ENCODE measurements at regions not wholly inside any gene's neighbourhood (a gene's known extent, or its start where the extent isn't known, plus 50 kb on each side); places are given as distances from the start of the nearest gene placed in this dataset.

DNA sequence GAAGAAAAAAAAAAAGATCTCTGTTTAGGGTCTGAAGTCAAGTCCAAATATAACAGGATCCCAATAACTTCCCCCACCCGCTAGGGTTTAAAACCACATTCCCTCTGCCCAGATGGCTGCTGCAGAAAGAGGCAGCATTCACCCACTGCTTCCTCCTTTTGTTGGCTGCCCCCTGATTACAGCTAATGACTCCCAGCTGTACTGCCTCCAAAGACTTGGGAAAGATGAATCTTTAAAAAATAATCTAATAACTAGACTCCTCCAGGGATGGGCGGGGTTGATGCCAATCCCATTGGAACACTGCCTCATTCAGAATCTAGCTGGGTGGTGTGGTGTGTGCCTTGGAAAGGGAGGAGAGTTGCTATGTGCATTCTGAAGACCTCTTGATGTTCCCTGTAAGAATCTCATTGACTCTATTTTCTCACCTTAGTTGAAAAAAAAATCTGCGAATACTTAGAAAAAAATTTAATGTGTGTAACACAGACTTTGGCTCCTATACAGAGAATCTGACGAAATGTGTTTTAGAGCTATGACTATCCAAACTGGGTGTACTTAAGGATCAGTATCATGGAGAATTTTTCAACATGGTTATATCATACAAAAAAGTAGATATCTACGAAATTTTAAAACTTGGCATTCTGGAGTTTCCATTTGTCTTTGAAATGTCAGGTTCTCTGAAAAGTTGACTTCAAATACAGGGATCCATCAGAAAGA is 174.0 kb downstream of the RNF144B start:
- Histone ChIP-seq H3K27me3 (ENCODE audit: control insufficient read depth, insufficient read depth, low read length) (no peaks in the 10 kb centered on the region), H3K4me3 (ENCODE audit: low read length) (no peak overlapping the region), H3K36me3 (ENCODE audit: control insufficient read depth, insufficient read depth, low read length) (no peaks in the 10 kb centered on the region), H3K27ac (ENCODE audit: low read depth, low read length) (no peak overlapping the region), H3K4me1 (ENCODE audit: control insufficient read depth, insufficient read depth, low read length) (no peaks in the 10 kb centered on the region), H3K9ac (ENCODE audit: low read length) (no peak overlapping the region)

DNA sequence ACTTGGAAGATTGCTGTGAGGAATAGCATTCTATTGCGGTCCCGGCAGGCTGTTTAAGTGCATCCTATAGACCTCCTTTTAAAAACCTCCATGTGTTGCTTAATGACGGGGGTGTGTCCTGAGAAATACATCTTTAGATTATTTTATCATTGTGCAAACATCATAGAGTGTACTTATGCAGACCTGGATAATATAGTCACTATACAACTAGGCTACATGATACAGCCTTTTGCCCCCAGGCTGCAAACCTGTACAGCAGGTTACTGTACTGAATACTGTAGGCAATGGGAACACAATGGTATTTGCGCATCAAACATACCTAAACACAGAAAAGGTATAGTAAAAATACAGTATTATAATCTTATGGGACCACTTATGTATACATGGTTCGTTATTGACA is 175.6 kb downstream of the RNF144B start:
- Histone ChIP-seq H3K9ac (ENCODE audit: low read length) (no peak overlapping the region), H3K36me3 (ENCODE audit: control insufficient read depth, insufficient read depth, low read length) (no peaks in the 10 kb centered on the region), H3K4me3 (ENCODE audit: low read length) (no peak overlapping the region), H3K4me1 (ENCODE audit: control insufficient read depth, insufficient read depth, low read length) (no peaks in the 10 kb centered on the region), H3K27ac (ENCODE audit: low read depth, low read length) (no peak overlapping the region), H3K27me3 (ENCODE audit: control insufficient read depth, insufficient read depth, low read length) (no peaks in the 10 kb centered on the region)

DNA sequence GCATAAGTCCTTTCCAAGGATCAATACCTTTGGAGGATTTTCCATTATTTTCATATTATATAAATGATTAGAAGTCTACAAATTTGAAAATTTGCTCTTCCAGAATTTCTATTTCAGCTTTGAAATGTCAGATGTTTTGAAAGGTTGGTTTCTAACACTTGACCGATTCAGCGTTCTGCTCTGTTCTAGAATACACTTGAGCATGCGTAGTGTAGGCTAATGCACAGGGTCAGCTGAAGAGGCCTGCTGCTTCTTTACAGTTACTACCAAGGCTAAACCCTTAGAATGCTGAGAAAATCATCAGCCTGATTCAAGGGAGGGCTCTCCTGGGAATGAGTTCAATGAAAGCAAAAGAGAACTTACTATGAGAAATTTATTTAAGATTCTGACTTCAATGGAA is 177.6 kb downstream of the RNF144B start:
- no peak overlapping the region for H3K27ac ChIP-seq (ENCODE audit: low read depth, low read length)
- H3K36me3 ChIP-seq (ENCODE audit: control insufficient read depth, insufficient read depth, low read length): no peaks in the 10 kb centered on the region
- H3K4me3 ChIP-seq (ENCODE audit: low read length): no peak overlapping the region
- no peak overlapping the region for H3K9ac ChIP-seq (ENCODE audit: low read length)
- H3K27me3 ChIP-seq (ENCODE audit: control insufficient read depth, insufficient read depth, low read length): no peaks in the 10 kb centered on the region
- H3K4me1 ChIP-seq (ENCODE audit: control insufficient read depth, insufficient read depth, low read length): no peaks in the 10 kb centered on the region

DNA sequence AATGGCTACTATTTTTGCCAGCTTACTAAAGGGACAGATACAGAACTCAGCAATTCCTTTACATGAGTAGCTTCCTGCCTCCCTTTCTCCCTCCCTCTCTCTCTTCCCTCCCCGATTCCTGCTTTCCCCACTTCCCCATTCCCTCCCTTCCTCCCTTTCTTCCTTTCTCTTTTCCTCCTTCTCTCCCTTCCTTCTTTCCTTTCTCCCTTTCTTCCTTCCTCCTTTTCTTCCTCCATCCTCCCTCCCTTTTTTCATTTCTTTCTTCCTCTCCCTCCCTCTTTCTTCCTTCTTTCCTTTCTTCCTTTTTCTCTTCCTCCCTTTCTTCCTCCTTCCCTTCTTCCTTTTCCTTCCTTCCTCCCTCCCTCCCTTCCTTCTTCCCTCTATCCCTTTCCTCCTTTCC is 178.1 kb downstream of the RNF144B start:
- H3K9ac ChIP-seq (ENCODE audit: low read length): no peak overlapping the region

DNA sequence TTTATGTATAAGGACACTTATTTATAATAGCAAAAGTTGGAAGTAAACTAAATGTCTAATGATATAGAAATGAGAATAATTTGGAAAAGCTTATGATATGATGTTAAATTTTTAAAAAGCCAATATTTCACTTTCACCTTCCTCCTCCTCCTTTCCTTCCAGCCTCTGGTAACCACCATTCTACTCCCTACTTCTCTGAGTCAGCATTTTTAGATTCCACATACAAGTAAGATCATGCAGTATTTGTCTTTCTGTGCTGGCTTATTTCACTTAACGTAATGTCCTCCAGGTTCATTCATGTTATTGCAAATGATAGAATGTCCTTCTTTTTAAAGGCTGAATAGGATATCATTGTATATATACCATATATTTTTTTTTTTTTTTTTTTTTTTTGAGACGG is 180.2 kb downstream of the RNF144B start:
- Histone ChIP-seq H3K9ac (ENCODE audit: low read length) (no peak overlapping the region), H3K27me3 (ENCODE audit: control insufficient read depth, insufficient read depth, low read length) (no peaks in the 10 kb centered on the region), H3K27ac (ENCODE audit: low read depth, low read length) (no peak overlapping the region), H3K36me3 (ENCODE audit: control insufficient read depth, insufficient read depth, low read length) (no peaks in the 10 kb centered on the region), H3K4me1 (ENCODE audit: control insufficient read depth, insufficient read depth, low read length) (no peaks in the 10 kb centered on the region), H3K4me3 (ENCODE audit: low read length) (no peak overlapping the region)

More for the DNA sequence above, 178.1 kb downstream of the RNF144B start:
- no peak overlapping the region for H3K4me3 ChIP-seq (ENCODE audit: low read length)
- no peaks in the 10 kb centered on the region for H3K36me3 ChIP-seq (ENCODE audit: control insufficient read depth, insufficient read depth, low read length)
- no peaks in the 10 kb centered on the region for H3K4me1 ChIP-seq (ENCODE audit: control insufficient read depth, insufficient read depth, low read length)
- H3K27ac ChIP-seq (ENCODE audit: low read depth, low read length): no peak overlapping the region
- H3K27me3 ChIP-seq (ENCODE audit: control insufficient read depth, insufficient read depth, low read length): no peaks in the 10 kb centered on the region

DNA sequence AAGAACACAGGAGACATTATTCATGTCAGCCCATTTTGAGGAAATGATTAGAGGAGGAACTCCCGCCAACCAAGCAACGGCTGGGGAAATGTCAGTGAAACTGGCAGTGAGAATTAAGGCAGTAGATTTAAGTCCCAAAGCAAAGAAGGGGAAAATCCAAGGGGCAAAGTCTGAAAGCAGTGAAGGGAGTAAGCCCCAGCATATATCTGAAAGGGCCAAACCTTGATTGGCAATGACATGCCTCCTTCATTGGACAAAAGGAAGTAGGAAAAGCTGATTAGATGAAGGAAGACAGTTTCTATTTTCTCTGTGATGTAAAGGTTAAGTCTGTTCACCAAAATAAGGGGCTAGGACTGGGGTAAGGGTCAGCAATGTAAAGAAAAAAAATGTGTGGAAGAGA is 190.3 kb downstream of the RNF144B start:
- no peaks in the 10 kb centered on the region for H3K4me1 ChIP-seq (ENCODE audit: control insufficient read depth, insufficient read depth, low read length)

DNA sequence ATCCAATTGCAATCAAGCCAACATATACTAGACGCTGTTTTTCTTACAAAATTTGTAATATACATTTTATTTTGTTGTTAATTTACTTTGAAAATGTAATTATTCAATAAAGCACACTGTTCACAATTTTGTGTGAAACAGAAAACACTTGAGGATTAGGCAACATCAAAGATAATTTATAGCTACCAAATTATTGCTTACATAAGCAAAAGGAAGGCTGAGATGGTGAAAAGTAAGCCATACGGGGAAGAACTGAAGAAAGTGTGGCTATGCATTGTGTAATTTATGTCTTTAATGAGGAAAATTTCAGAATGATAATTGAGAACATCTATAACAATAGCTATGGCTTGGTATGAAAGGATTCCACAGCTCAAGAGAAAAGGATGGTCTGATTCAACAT is 192.0 kb downstream of the RNF144B start:
- no peak overlapping the region for H3K4me3 ChIP-seq (ENCODE audit: low read length)
- no peaks in the 10 kb centered on the region for H3K27me3 ChIP-seq (ENCODE audit: control insufficient read depth, insufficient read depth, low read length)
- no peaks in the 10 kb centered on the region for H3K36me3 ChIP-seq (ENCODE audit: control insufficient read depth, insufficient read depth, low read length)
- H3K9ac ChIP-seq (ENCODE audit: low read length): no peak overlapping the region
- H3K4me1 ChIP-seq (ENCODE audit: control insufficient read depth, insufficient read depth, low read length): no peaks in the 10 kb centered on the region
- H3K27ac ChIP-seq (ENCODE audit: low read depth, low read length): no peak overlapping the region

More for the DNA sequence above, 190.3 kb downstream of the RNF144B start:
- Histone ChIP-seq H3K27me3 (ENCODE audit: control insufficient read depth, insufficient read depth, low read length) (no peaks in the 10 kb centered on the region), H3K9ac (ENCODE audit: low read length) (no peak overlapping the region), H3K36me3 (ENCODE audit: control insufficient read depth, insufficient read depth, low read length) (no peaks in the 10 kb centered on the region), H3K4me3 (ENCODE audit: low read length) (no peak overlapping the region), H3K27ac (ENCODE audit: low read depth, low read length) (no peak overlapping the region)

DNA sequence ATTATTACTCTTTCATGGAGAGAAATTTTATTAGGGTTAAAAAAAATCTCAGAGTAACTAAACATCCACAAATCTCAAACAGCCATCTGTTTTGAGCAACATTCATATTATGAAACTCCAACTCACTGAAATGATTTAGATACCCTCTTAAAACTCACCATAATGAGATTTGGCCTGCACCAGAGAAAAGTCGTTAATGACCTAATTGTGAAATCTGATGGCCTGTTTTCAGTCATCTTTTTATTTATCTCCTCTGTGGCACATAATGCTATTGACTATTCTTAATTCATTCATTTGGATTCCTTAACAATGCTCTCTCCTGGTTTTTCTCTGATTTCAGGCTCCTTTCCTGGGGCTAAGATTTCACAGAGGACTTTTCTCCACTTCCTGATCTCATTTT is 192.7 kb downstream of the RNF144B start:
- H3K4me3 ChIP-seq (ENCODE audit: low read length): no peak overlapping the region
- H3K4me1 ChIP-seq (ENCODE audit: control insufficient read depth, insufficient read depth, low read length): no peaks in the 10 kb centered on the region
- H3K27ac ChIP-seq (ENCODE audit: low read depth, low read length): no peak overlapping the region
- H3K36me3 ChIP-seq (ENCODE audit: control insufficient read depth, insufficient read depth, low read length): no peaks in the 10 kb centered on the region
- H3K27me3 ChIP-seq (ENCODE audit: control insufficient read depth, insufficient read depth, low read length): no peaks in the 10 kb centered on the region
- H3K9ac ChIP-seq (ENCODE audit: low read length): no peak overlapping the region

DNA sequence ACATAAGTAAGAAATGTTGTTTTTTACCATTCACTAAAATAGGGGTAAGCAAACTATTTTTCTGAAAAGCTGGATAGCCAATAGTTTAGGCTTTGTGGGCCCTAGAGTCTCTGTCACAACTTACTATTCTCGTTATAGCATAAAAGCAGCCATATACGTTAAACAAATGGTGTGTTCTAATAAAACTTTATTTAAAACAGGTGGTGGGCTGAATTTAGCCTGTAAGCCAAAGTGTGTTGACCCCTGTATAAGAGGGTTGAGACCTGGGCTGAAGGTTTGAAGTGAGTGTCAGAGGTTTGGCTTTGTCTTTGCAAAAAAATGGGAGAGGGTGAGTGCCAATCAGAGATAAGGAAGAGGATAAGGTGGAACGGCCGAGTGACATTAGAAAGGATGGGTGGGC is 197.2 kb downstream of the RNF144B start:
- no peak overlapping the region for H3K27ac ChIP-seq (ENCODE audit: low read depth, low read length)
- H3K9ac ChIP-seq (ENCODE audit: low read length): no peak overlapping the region
- H3K36me3 ChIP-seq (ENCODE audit: control insufficient read depth, insufficient read depth, low read length): no peaks in the 10 kb centered on the region
- H3K4me3 ChIP-seq (ENCODE audit: low read length): no peak overlapping the region
- H3K4me1 ChIP-seq (ENCODE audit: control insufficient read depth, insufficient read depth, low read length): no peaks in the 10 kb centered on the region
- H3K27me3 ChIP-seq (ENCODE audit: control insufficient read depth, insufficient read depth, low read length): no peaks in the 10 kb centered on the region

DNA sequence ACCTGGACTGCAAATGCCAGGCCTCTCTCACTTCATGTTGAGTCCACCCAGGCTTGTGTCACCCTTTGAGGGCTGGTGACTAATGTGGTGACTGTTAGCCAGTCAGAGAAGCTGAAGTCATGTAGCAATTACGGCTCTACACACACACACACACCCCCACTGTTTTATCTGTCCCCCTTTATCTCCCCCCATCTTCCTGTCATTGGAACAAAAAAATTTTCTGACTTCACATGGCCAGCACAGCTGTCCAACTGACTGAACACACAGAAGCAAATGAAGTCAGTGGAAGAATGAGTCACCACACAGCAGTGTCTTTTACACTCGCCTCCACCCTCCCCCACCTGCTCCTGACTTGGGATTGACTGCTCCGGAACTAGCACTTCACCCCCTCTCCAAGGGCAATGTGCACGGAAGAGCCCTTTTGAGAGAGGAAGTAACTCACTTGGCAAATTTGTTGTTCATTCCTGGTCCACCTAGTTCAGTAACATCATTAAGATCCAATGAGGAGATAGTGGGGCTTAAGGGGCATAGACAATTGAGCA is 198.0 kb downstream of the RNF144B start:
- H3K9ac ChIP-seq (ENCODE audit: low read length): no peak overlapping the region
- no peak overlapping the region for H3K27ac ChIP-seq (ENCODE audit: low read depth, low read length)
- no peak overlapping the region for H3K4me3 ChIP-seq (ENCODE audit: low read length)
- H3K36me3 ChIP-seq (ENCODE audit: control insufficient read depth, insufficient read depth, low read length): no peaks in the 10 kb centered on the region
- H3K27me3 ChIP-seq (ENCODE audit: control insufficient read depth, insufficient read depth, low read length): no peaks in the 10 kb centered on the region
- no peaks in the 10 kb centered on the region for H3K4me1 ChIP-seq (ENCODE audit: control insufficient read depth, insufficient read depth, low read length)

DNA sequence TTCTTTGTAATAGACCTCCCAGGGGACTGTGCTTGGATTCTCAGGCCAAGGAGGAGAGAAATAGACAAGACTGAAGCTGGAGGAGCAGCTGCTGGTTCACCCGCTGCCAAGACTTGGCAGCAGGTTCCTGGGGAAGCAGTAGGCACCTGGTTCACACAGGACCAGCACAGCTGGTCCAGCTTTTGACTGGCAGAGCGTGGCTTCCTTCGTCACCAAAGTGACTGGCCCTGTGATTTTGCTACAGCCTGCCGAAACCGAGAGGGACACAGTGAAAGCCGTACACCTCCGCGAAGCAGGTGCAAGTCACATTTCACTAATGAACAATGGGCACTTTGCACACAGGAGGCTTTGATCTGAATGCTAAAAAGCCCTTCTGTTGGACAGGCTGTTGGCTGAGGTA is 199.0 kb downstream of the RNF144B start:
- Histone ChIP-seq H3K9ac (ENCODE audit: low read length) (no peak overlapping the region), H3K27ac (ENCODE audit: low read depth, low read length) (no peak overlapping the region), H3K36me3 (ENCODE audit: control insufficient read depth, insufficient read depth, low read length) (no peaks in the 10 kb centered on the region), H3K4me1 (ENCODE audit: control insufficient read depth, insufficient read depth, low read length) (no peaks in the 10 kb centered on the region), H3K27me3 (ENCODE audit: control insufficient read depth, insufficient read depth, low read length) (no peaks in the 10 kb centered on the region), H3K4me3 (ENCODE audit: low read length) (no peak overlapping the region)

DNA sequence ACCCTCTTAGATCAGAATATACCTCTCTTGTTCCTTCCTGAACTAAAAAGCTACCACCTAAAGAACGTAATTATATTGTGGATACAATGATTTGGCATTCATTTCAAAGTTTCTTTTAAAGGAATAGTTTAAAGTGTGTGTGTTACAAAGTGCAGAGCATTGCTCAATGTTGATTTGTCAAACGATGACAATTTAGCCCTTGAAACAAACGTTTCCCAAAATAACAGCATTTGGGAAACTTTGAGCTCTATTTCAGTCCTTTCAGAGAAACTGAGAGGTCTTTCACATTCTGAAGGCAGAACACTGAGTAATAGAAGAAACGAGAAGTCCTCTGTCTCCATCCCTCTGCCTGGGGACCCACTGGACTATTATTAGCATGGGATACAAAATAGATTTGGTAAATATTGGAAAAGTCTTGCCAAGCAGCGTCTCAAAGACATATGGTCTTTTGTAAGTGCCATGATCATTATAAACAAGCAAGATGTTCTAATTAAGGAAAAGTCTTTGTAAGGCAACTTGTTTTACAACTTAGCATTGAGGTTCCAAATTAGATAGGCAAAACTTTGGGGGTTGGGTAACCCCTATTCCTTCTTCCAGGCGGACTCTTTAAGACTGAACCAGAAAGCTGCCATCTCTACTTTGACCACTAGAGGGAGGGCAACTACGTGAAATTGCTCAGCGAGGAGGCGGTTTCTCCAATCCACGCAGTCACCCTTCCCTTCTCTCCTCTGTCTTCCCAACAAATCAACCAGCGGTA is 208.8 kb downstream of the RNF144B start:
- no peaks in the 10 kb centered on the region for H3K36me3 ChIP-seq (ENCODE audit: control insufficient read depth, insufficient read depth, low read length)
- H3K4me3 ChIP-seq (ENCODE audit: low read length): no peak overlapping the region
- H3K27me3 ChIP-seq (ENCODE audit: control insufficient read depth, insufficient read depth, low read length): no peaks in the 10 kb centered on the region
- H3K4me1 ChIP-seq (ENCODE audit: control insufficient read depth, insufficient read depth, low read length): no peaks in the 10 kb centered on the region
- no peak overlapping the region for H3K27ac ChIP-seq (ENCODE audit: low read depth, low read length)
- no peak overlapping the region for H3K9ac ChIP-seq (ENCODE audit: low read length)

DNA sequence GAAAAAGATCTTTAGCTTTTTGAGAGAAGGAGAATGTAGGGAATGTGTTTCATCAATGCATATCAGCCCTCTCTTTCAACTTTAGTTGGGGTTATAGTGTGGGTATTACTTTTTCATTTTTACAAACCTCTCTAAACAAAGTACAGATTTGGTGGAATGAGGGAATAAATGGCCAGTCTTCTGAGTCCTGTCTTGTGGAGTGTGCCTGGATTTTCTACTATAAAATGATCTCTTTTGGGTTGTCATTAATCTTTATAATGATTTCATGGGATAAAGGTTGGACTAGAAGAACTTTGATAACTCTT is 209.3 kb downstream of the RNF144B start:
- H3K4me3 ChIP-seq (ENCODE audit: low read length): no peak overlapping the region
- no peak overlapping the region for H3K9ac ChIP-seq (ENCODE audit: low read length)
- H3K27me3 ChIP-seq (ENCODE audit: control insufficient read depth, insufficient read depth, low read length): no peaks in the 10 kb centered on the region
- no peaks in the 10 kb centered on the region for H3K4me1 ChIP-seq (ENCODE audit: control insufficient read depth, insufficient read depth, low read length)
- H3K27ac ChIP-seq (ENCODE audit: low read depth, low read length): no peak overlapping the region
- no peaks in the 10 kb centered on the region for H3K36me3 ChIP-seq (ENCODE audit: control insufficient read depth, insufficient read depth, low read length)
